Loucy (cell line): ENCODE measurements at regions not wholly inside any gene's neighbourhood (a gene's known extent, or its start where the extent isn't known, plus 50 kb on each side); places are given as distances from the start of the nearest gene placed in this dataset.

Source experiments
- EZH2phosphoT487 ChIP-seq: fragments of 200-600 bp; IDR thresholded peaks from 2 replicates; pipeline ENCODE4 v1.6.1; 2018; ENCODE audit warnings: antibody characterized with exemption, mild to moderate bottlenecking, moderate library complexity, borderline replicate concordance
- TF ChIP-seq, protein P1 (sequence below): fragments of 200-600 bp; sonication (generic); conservative IDR thresholded peaks from 2 replicates; pipeline ENCODE4 v1.5.1; 2014; ENCODE audit warnings: mild to moderate bottlenecking, antibody characterized with exemption, low read length

- TF ChIP-seq, protein P1, sequence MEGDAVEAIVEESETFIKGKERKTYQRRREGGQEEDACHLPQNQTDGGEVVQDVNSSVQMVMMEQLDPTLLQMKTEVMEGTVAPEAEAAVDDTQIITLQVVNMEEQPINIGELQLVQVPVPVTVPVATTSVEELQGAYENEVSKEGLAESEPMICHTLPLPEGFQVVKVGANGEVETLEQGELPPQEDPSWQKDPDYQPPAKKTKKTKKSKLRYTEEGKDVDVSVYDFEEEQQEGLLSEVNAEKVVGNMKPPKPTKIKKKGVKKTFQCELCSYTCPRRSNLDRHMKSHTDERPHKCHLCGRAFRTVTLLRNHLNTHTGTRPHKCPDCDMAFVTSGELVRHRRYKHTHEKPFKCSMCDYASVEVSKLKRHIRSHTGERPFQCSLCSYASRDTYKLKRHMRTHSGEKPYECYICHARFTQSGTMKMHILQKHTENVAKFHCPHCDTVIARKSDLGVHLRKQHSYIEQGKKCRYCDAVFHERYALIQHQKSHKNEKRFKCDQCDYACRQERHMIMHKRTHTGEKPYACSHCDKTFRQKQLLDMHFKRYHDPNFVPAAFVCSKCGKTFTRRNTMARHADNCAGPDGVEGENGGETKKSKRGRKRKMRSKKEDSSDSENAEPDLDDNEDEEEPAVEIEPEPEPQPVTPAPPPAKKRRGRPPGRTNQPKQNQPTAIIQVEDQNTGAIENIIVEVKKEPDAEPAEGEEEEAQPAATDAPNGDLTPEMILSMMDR = no peak
- no peak for TF ChIP-seq EZH2phosphoT487
Measured at GRCh38 chr3:4197670-4198069, 105.5 kb upstream of the SETMAR start.
